ENCODE measurements at regions not wholly inside any gene's neighbourhood (a gene's known extent, or its start where the extent isn't known, plus 50 kb on each side); places are given as distances from the start of the nearest gene placed in this dataset.
"Not testable (repeated sequence)": the region's sequence is repeated elsewhere in the genome, so short reads cannot be mapped to it uniquely, and the experiment has no call there.

- H3K4me3 ChIP-seq: no peak overlapping the region
- DNase-seq (ENCODE audit: low spot score): no peak
- no peaks in the 10 kb centered on the region for H3K9me3 ChIP-seq
- TF ChIP-seq CTCF (IDR thresholded peaks at IDR 0.05): no peak
- H3K36me3 ChIP-seq: no peaks in the 10 kb centered on the region
- no peaks in the 10 kb centered on the region for H3K4me1 ChIP-seq
- H3K27me3 ChIP-seq: no peaks in the 10 kb centered on the region
- H3K27ac ChIP-seq: no peak overlapping the region
Observed at GRCh38 chr13:37179645-37180044, 74.2 kb upstream of the CSNK1A1L start.

GRCh38 chr13:37177125-37177524 lies 71.7 kb upstream of the CSNK1A1L start:
- Histone ChIP-seq H3K27ac (no peak overlapping the region), H3K4me1 (no peaks in the 10 kb centered on the region), H3K9me3 (no peaks in the 10 kb centered on the region), H3K36me3 (no peaks in the 10 kb centered on the region), H3K4me3 (no peak overlapping the region), H3K27me3 (no peaks in the 10 kb centered on the region)
- TF ChIP-seq CTCF (IDR thresholded peaks at IDR 0.05): no peak
- no peak for DNase-seq (ENCODE audit: low spot score)

- Histone ChIP-seq H3K27me3 (no peaks in the 10 kb centered on the region), H3K27ac (no peak overlapping the region), H3K36me3 (no peaks in the 10 kb centered on the region), H3K4me1 (no peaks in the 10 kb centered on the region), H3K4me3 (no peak overlapping the region), H3K9me3 (no peaks in the 10 kb centered on the region)
- DNase-seq (ENCODE audit: low spot score): no peak
- no peak for TF ChIP-seq CTCF (IDR thresholded peaks at IDR 0.05)
Observed at GRCh38 chr13:37175996-37176395, 70.5 kb upstream of the CSNK1A1L start.

GRCh38 chr13:37173214-37173613 lies 67.8 kb upstream of the CSNK1A1L start:
- Histone ChIP-seq H3K4me1 (no peaks in the 10 kb centered on the region), H3K36me3 (no peaks in the 10 kb centered on the region), H3K9me3 (no peaks in the 10 kb centered on the region), H3K27ac (no peak overlapping the region), H3K27me3 (no peaks in the 10 kb centered on the region), H3K4me3 (no peak overlapping the region)
- no peak for TF ChIP-seq CTCF (IDR thresholded peaks at IDR 0.05)
- no peak for DNase-seq (ENCODE audit: low spot score)

GRCh38 chr13:37172226-37172625 lies 66.8 kb upstream of the CSNK1A1L start:
- not testable (repeated sequence) for DNase-seq (ENCODE audit: low spot score); H3K4me1 ChIP-seq; H3K4me3 ChIP-seq; H3K27me3 ChIP-seq; H3K36me3 ChIP-seq; H3K27ac ChIP-seq; H3K9me3 ChIP-seq

- Histone ChIP-seq H3K27ac (no peak overlapping the region), H3K9me3 (no peaks in the 10 kb centered on the region), H3K4me3 (no peak overlapping the region), H3K4me1 (no peaks in the 10 kb centered on the region), H3K27me3 (no peaks in the 10 kb centered on the region), H3K36me3 (no peaks in the 10 kb centered on the region)
- TF ChIP-seq CTCF (IDR thresholded peaks at IDR 0.05): no peak
- no peak for DNase-seq (ENCODE audit: low spot score)
Observed at GRCh38 chr13:37168926-37169325, 63.5 kb upstream of the CSNK1A1L start.

Data from right atrium auricular region (tissue), 2 donors.